ENCODE measurements at regions not wholly inside any gene's neighbourhood (a gene's known extent, or its start where the extent isn't known, plus 50 kb on each side); places are given as distances from the start of the nearest gene placed in this dataset.

DNA sequence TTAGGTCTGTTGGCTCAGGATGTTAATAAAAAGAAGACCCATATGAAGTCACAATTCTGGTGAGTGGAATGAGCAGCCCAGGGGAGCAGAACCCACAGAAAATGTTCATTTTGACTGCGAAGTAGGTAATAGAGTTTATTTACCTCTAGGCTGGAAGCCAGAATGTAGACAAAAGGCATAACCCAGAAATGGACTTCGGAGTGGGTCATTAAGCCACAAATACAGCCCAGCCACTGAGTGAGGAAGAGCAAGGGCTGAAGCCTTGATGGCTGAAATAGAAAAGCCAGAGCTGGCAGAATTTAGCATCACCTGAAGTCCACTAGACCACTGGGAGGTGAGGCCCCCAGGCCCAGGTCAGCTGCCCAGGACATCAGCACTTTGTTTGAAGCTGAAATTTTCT lies 168.0 kb downstream of the NXNL2 start:
- intact Hi-C loops (cut with DNase I; ENCODE audit: low total_unique reads) = no loop called here
- DNase-seq (ENCODE audit: low spot score in 2 of 2) = no peak
- no peak for TF ChIP-seq POLR2A (IDR thresholded peaks at IDR 0.05)
- TF ChIP-seq, protein P1, sequence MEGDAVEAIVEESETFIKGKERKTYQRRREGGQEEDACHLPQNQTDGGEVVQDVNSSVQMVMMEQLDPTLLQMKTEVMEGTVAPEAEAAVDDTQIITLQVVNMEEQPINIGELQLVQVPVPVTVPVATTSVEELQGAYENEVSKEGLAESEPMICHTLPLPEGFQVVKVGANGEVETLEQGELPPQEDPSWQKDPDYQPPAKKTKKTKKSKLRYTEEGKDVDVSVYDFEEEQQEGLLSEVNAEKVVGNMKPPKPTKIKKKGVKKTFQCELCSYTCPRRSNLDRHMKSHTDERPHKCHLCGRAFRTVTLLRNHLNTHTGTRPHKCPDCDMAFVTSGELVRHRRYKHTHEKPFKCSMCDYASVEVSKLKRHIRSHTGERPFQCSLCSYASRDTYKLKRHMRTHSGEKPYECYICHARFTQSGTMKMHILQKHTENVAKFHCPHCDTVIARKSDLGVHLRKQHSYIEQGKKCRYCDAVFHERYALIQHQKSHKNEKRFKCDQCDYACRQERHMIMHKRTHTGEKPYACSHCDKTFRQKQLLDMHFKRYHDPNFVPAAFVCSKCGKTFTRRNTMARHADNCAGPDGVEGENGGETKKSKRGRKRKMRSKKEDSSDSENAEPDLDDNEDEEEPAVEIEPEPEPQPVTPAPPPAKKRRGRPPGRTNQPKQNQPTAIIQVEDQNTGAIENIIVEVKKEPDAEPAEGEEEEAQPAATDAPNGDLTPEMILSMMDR (IDR thresholded peaks at IDR 0.05) = no peak
- 86 to 92% methylated on average over 2 of the region's 2 CpGs for WGBS, 2 donors
- H3K4me3 ChIP-seq (ENCODE audit: low read depth, poor library complexity, severe bottlenecking) = no peak overlapping the region

DNA sequence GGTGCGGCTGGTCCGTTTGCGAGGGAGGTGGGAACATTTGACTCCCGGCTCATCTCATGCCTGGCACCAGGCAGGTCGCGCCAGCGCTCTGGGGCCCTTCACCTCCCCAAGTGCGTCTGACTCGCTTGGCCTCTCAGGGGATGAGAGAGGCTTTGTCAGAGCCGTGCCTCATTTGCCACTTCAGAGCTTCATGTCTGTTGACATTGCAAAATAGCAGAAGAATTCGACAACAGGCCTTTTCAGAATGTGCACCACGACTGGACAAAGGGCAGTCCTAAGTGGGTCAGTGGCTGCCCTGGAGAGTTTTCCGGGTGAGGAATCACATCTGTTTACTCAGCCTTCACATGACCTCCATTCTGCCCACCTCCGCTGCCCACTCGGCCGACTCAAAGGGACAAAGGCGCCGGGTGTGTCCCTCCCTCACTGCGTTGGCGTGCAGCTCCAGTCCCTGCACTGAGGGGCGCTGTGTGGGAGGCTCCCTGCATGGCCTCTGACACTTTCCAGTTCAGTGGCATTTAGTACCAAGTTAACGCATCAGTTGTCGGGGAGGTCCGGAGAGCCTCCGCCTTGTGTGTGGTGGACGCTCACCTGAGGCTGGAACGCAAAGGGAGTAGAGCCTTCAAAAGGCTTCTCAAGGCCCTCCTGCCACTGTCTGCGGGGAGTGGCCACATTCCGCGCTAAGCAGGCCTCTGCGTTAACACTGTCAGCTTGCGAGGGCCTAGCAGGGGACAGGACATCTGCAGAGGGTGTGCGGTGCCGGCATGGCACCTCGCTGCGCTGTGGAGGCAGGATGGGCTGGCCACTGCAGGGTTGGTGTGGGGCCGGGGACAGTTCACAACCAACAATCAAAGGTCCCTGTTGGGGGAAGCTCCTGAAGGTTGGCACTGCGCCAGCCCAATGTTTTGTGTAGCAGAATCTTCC lies 171.5 kb downstream of the NXNL2 start:
- no peak overlapping the region for H3K4me3 ChIP-seq (ENCODE audit: low read depth, poor library complexity, severe bottlenecking)
- intact Hi-C loops (cut with DNase I; ENCODE audit: low total_unique reads) = no loop called here
- no peak for DNase-seq (ENCODE audit: low spot score in 2 of 2)
- WGBS, 2 donors = 88 to 92% methylated on average over 34 to 38 of the region's 38 CpGs
- no peak for TF ChIP-seq POLR2A (IDR thresholded peaks at IDR 0.05)
- TF ChIP-seq, protein P1 (IDR thresholded peaks at IDR 0.05) = no peak

DNA sequence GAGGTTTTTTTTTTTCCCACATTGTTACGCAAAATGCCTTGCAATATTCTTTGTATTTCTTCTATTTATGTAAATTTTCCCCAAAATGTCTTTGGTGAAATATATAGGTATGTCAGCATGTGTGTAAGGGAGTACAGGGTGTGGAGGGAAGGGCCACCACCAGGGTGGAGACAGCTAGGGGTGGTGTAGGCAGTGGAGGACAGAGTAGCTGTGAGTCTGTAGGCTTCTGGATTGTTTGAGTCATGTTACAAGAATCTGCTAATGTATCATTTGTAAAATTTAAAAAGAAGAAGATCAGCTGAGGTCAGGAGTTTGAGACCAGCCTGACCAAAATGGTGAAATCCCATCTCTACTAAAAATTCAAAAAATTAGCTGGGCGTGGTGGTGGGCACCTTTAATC lies 175.5 kb downstream of the NXNL2 start:
- no peak overlapping the region for H3K4me3 ChIP-seq (ENCODE audit: low read depth, poor library complexity, severe bottlenecking)
- no peak for TF ChIP-seq POLR2A (IDR thresholded peaks at IDR 0.05)
- TF ChIP-seq, protein P1 (IDR thresholded peaks at IDR 0.05) = no peak
- intact Hi-C loops (cut with DNase I; ENCODE audit: low total_unique reads) = no loop called here
- DNase-seq (ENCODE audit: low spot score in 2 of 2) = no peak
- 96% methylated on average over 2 of the region's 2 CpGs for WGBS, 2 donors

DNA sequence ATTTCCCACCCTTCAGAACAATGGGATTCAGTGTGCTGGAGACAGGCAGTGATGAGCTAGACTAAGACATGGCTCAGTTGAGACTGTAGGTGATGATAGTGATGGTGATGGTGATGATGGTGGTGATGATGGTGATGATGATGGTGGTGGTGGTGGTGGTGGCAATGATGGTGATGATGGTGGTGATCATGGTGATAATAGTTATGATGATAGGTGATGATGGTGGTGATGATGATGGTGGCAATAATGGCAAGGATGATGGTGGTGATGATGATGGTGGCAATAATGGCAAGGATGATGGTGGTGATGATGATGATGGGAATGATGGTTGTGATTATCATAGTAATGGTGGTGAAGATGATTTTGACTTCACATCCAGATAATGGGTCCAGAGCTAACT lies 176.7 kb downstream of the NXNL2 start:
- intact Hi-C loops (cut with DNase I; ENCODE audit: low total_unique reads) = no loop called here
- H3K4me3 ChIP-seq (ENCODE audit: low read depth, poor library complexity, severe bottlenecking) = no peak overlapping the region
- no peak for TF ChIP-seq POLR2A (IDR thresholded peaks at IDR 0.05)
- TF ChIP-seq, protein P1 (IDR thresholded peaks at IDR 0.05) = no peak
- no peak for DNase-seq (ENCODE audit: low spot score in 2 of 2)

DNA sequence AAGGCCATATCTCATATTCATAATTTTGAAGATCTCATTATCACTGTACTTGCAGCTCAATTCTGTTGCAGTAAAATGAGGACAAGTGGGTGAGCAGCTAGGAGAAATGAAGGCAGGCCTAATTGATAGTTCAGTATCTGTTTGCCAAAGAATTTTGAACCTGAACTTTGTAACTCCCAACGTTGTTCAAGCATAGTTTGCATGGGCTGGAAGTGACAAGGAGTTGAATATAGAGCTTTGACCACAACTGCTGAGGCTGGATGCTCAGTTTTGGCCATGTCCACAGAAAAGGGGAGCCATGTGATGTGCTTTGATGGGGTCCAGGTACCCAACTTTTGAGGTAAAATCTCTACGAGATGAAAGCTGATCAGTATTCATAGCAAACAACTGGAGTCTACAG lies 177.5 kb downstream of the NXNL2 start:
- no peak overlapping the region for H3K4me3 ChIP-seq (ENCODE audit: low read depth, poor library complexity, severe bottlenecking)
- WGBS, 2 donors = 83 to 84% methylated on average over 2 of the region's 2 CpGs
- intact Hi-C loops (cut with DNase I; ENCODE audit: low total_unique reads) = no loop called here
- DNase-seq (ENCODE audit: low spot score in 2 of 2) = no peak
- TF ChIP-seq POLR2A (IDR thresholded peaks at IDR 0.05) = no peak
- TF ChIP-seq, protein P1 (IDR thresholded peaks at IDR 0.05) = no peak

DNA sequence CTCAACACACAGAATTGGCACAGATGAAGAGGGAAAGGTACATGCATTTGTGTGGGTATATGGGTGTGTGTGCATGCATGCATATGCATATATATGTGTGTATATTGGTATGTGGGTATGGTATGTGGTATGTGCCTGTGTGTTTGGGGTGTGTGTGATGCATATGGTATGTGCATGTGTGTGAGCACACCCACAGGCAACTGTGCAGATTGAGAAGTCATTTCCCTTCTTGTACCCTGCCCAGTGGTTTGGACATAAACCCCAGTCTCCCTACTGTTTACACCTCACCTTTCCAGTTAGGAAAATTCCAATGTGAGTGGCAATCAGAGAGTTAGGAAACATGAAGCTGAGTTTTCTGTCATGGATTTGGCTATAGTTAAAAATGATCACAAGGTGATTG lies 178.0 kb downstream of the NXNL2 start:
- no peak for DNase-seq (ENCODE audit: low spot score in 2 of 2)
- intact Hi-C loops (cut with DNase I; ENCODE audit: low total_unique reads) = no loop called here
- H3K4me3 ChIP-seq (ENCODE audit: low read depth, poor library complexity, severe bottlenecking) = no peak overlapping the region
- no peak for TF ChIP-seq POLR2A (IDR thresholded peaks at IDR 0.05)
- TF ChIP-seq, protein P1 (IDR thresholded peaks at IDR 0.05) = no peak

All from lower leg skin (tissue), 4 donors.